ENCODE measurements at regions not wholly inside any gene's neighbourhood (a gene's known extent, or its start where the extent isn't known, plus 50 kb on each side); places are given as distances from the start of the nearest gene placed in this dataset.

DNA sequence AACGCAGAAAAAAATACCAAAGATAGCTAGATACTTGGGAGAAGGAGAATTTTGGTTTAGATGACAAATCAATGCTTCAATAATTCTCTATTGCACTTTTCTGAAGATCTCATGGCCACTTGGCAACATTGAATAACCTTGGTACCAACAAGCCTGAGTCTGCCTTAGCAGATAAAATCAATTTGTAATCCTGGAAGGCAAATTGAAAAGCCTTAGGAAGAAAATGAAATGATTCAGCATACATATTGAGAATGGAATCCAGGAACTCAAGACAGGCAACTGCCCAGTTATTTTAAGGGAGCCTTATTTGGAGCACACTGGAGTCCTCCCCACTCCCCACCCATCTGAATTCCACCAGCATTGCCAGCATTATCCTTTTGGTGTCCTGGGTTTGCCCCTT is 109.3 kb upstream of the SOX9 start:
- H3K4me1 ChIP-seq, result no peaks in the 10 kb centered on the region
- no peak overlapping the region for H3K27ac ChIP-seq
- intact Hi-C loops (cut with DNase I; ENCODE audit: low total_unique reads), result no loop called here
- no peaks in the 10 kb centered on the region for H3K36me3 ChIP-seq
- H3K27me3 ChIP-seq, result no peaks in the 10 kb centered on the region
- TF ChIP-seq, protein P1, sequence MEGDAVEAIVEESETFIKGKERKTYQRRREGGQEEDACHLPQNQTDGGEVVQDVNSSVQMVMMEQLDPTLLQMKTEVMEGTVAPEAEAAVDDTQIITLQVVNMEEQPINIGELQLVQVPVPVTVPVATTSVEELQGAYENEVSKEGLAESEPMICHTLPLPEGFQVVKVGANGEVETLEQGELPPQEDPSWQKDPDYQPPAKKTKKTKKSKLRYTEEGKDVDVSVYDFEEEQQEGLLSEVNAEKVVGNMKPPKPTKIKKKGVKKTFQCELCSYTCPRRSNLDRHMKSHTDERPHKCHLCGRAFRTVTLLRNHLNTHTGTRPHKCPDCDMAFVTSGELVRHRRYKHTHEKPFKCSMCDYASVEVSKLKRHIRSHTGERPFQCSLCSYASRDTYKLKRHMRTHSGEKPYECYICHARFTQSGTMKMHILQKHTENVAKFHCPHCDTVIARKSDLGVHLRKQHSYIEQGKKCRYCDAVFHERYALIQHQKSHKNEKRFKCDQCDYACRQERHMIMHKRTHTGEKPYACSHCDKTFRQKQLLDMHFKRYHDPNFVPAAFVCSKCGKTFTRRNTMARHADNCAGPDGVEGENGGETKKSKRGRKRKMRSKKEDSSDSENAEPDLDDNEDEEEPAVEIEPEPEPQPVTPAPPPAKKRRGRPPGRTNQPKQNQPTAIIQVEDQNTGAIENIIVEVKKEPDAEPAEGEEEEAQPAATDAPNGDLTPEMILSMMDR (IDR thresholded peaks at IDR 0.05), result no peak
- TF ChIP-seq POLR2A (IDR thresholded peaks at IDR 0.05), result no peak
- H3K4me3 ChIP-seq, result no peak overlapping the region
- H3K9me3 ChIP-seq, result no peaks in the 10 kb centered on the region
- DNase-seq, result no peak

DNA sequence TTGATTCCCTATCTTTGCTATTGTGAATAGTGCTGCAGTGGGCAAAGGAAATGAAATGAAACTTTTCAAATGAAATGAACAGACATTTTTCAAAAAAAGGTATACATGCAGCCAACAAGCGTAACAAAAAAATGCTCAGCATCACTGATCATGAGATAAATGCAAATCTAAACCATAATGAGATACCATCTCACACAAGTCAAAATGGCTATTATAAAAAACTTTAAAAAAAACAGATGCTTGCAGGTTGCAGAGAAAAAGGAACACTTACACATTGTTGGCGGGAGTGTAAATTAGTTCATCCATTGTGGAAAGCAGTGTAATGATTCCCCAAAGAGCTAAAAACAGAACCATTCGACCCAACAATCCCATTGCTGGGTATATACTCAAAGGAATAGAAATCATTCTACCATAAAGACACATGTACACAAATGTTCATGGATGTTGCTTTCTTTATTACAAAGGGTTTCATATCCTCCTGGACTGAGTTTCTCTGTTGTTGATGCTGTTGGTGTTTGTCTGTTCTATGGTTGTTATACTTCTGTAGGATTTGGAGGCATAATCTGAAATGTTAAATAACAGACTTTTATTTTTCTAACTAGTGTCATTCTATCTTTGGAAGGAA is 99.3 kb upstream of the SOX9 start:
- Histone ChIP-seq H3K4me3 (no peak overlapping the region), H3K9me3 (no peaks in the 10 kb centered on the region), H3K36me3 (no peaks in the 10 kb centered on the region), H3K4me1 (no peaks in the 10 kb centered on the region), H3K27ac (no peak overlapping the region), H3K27me3 (peaks cover 0 to 4% of the 10 kb centered on the region in 2 donors)
- intact Hi-C loops (cut with DNase I; ENCODE audit: low total_unique reads), result no loop called here
- TF ChIP-seq, protein P1 (IDR thresholded peaks at IDR 0.05), result no peak
- TF ChIP-seq POLR2A (IDR thresholded peaks at IDR 0.05), result no peak
- DNase-seq, result no peak

DNA sequence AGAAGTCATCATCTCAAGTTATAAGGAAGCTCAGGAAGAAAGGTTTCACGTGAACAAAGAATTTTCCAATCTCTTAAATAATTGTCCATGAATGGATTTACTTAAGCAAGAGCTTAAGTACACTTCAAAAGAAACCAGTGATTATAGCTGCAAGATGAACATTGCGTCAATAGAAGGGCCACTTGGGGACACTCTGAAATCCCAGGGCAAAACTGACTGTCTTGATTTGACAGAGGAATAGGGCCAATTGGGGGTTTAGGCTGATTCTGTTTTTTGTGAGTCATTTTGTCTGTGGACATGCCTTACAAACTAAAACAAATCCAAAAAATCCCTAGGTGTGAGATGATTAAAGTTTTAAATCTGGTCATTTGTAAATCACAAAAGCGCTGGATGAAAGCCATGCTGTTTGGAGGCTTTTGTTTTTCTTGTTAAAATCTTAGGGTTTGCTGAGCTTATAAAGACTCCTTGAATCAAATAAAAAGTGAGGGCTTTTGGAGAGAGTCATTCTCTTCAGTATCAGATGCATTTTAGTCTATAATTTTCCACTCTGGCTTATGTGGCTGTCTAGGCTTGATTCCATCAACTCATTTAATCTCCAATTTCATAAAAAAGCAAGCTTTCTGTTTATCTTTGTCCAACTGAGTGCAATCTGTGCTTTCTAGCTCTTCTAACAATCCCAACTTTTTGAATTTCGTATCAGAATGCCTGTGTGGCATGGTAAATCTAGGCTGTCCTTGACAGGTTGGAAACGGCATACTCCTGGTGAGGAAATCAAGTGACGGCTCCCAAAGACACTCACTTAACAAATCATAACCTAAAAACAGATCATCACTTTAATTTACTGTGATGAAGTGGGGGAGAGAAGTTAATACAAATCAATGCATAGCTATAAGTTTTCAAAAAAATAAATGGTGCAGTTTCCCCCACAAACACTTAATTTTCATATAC is 98.2 kb upstream of the SOX9 start:
- Histone ChIP-seq H3K36me3 (no peaks in the 10 kb centered on the region), H3K9me3 (no peaks in the 10 kb centered on the region), H3K27ac (no peak overlapping the region), H3K4me3 (no peak overlapping the region), H3K4me1 (no peaks in the 10 kb centered on the region), H3K27me3 (peaks cover 0 to 4% of the 10 kb centered on the region in 2 donors)
- no peak for DNase-seq
- no peak for TF ChIP-seq POLR2A (IDR thresholded peaks at IDR 0.05)
- TF ChIP-seq, protein P1 (IDR thresholded peaks at IDR 0.05), result no peak
- intact Hi-C loops (cut with DNase I; ENCODE audit: low total_unique reads), result no loop called here

DNA sequence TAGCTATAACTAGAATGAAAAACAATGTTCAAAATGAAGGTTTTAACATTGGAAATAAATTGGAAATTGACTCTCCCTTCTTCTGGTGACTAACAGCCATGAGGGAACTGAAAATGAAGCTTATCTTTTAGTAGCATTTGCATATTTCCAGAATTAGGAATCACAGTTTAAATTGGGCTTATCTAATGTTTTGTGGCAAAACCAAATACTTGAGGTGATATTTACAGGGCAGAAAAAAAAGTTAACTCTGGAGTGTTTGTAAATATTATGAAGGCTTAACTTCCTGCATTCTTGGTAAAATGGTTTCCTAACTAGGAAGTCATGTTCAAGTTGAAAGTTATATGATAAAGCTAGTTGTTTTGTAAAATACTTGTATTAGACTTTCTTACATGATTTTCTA is 96.4 kb upstream of the SOX9 start:
- intact Hi-C loops (cut with DNase I; ENCODE audit: low total_unique reads), result no loop called here
- Histone ChIP-seq H3K4me3 (no peak overlapping the region), H3K27me3 (peaks cover 0 to 9% of the 10 kb centered on the region in 2 donors), H3K27ac (no peak overlapping the region), H3K36me3 (no peaks in the 10 kb centered on the region), H3K9me3 (no peaks in the 10 kb centered on the region), H3K4me1 (no peaks in the 10 kb centered on the region)
- TF ChIP-seq POLR2A (IDR thresholded peaks at IDR 0.05), result no peak
- TF ChIP-seq, protein P1 (IDR thresholded peaks at IDR 0.05), result no peak
- no peak for DNase-seq

DNA sequence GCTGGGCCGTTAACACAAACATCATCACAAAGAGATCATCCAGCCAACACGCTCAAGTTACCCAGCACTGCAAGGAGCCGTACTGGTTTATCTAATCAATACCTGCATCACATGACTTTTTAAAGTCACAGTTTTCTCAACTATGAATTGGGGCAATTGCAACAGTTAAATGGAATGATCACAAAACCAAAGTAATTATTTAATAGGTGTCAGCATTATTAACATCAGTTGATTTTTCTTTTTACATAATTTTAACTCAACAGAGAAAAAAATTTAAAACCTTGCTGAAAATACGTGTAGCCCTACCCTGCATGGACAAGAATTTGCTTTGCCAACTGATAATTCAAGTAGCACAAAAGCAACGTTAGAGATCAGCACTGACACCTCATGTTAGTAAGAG is 95.7 kb upstream of the SOX9 start:
- intact Hi-C loops (cut with DNase I; ENCODE audit: low total_unique reads), result no loop called here
- H3K4me3 ChIP-seq, result no peak overlapping the region
- TF ChIP-seq, protein P1 (IDR thresholded peaks at IDR 0.05), result no peak
- no peak for TF ChIP-seq POLR2A (IDR thresholded peaks at IDR 0.05)
- no peaks in the 10 kb centered on the region for H3K36me3 ChIP-seq
- H3K27ac ChIP-seq, result no peak overlapping the region
- H3K4me1 ChIP-seq, result no peaks in the 10 kb centered on the region
- H3K9me3 ChIP-seq, result no peaks in the 10 kb centered on the region
- no peak for DNase-seq
- H3K27me3 ChIP-seq, result peaks cover 0 to 9% of the 10 kb centered on the region in 2 donors

Measured in uterus (tissue), 3 donors.